Daoy (cell line): ENCODE measurements at regions not wholly inside any gene's neighbourhood (a gene's known extent, or its start where the extent isn't known, plus 50 kb on each side); places are given as distances from the start of the nearest gene placed in this dataset.

ENCODE experiments used
- DNase-seq: peaks from one replicate; pipeline ENCODE4 v3.0.0-alpha.2; 2015; ENCODE audit warnings: low read depth

DNA sequence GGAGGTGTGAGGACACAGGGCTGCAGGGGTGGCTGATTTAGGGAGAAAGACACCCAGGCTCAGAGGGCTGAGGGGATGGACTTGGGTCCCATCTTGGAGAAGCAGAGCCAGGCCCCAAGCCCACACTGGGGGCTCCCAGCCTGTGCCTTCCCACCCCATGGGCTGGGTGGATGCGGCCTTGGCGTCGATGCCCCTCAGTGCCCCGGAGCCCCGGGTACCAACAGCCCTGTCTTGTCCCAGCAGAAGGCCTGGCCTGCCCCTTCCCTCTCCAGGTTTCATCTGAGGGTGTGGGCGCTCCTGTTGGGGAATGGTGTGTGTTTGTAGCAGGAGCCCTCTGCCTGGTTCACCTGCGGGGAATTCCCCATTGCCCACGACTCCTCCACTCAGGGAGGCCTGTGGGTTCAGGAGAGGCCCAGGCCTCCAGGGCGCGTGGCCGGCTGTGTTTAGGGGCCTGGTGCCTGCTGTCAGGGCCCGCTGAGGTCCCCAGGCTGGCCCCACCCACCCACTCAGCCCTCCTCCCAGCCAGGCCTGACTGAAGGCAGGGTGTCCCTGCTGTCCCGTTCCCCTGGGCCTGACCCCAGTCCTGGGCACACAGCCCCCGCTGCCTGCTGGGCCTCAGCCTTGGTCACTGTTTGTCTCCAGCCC lies 51.1 kb upstream of the BEGAIN start:
- no peak for DNase-seq

DNA sequence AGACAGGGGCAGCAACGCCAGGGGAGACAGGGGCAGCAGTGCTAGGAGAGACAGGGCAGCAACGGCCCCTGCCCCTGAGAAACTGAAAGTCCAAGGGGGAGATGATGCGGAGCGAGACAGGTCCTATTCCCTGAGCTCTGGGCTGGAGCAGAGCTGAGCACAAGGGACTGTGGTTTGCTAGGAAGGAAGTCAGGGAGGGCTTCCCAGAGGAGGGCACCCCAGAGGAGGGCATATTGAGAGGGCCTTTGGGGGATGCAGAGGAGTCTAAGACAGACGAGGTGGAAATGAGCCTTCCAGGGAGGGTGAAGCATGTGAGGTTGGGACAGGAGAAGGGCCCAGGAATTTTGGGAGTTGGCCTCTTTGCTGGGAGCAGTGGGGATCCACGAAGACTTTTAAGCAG lies 52.1 kb upstream of the BEGAIN start:
- DNase-seq: no peak

DNA sequence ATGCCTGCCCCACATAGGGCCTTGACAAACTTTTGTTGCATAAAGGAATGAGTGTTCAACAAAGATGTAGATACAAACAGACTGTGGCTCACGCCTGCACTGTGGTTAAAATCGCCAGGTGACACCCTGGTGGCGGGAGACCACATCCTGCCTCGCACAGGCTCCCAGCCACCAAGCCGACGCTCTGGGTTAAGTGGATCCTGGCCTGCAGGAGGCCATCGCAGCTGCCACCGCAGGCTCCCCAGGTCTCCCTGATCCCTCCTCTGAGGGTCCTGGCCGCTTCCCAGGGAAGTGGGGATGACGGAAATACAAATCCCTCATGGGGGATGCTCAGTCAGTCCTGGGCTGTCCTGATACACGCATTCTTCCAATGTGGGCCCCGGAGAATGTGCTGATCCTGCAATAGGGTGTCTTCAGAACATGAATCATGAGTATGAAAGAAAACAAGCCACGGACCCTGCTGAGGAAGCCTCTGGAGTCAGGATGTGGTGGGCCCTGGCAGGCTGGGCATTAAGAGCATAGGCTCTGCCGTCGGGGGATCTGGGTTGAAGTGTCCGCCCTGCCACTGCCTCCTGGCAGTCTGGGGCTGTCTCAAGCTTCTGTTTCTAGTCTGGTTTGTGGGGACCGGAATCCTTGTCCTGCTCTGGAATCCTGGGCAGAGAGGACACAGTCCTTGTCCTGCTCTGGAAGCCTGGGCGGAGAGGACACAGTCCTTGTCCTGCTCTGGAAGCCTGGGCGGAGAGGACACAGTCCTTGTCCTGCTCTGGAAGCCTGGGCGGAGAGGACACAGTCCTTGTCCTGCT lies 53.5 kb upstream of the BEGAIN start:
- peak; percentile 89 for DNase-seq

DNA sequence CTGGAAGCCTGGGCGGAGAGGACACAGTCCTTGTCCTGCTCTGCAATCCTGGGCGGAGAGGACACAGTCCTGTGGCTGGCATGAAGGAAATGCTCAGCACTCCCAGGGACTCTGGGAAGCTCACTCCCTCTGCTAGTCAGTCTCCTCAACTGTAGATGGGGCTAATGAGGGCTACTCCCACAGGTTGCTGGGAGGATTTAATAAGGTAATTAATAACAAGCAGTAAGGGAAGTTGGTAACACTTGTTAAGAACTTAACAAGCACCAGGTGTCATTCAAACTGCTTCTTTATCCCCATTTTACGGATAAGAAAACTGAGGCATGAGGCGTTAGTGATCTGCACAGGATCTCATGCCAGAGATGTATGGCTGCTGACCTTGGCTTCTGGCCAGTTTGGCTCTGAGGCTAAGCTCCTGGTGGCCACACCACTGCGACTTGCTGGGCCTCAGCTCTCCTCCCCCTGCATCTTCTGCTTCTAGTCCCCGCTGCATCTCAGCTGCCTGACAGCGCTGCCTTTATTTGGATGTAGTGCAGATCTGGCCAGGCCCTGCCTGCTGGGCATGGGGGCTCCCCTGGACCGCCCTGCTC lies 54.1 kb upstream of the BEGAIN start:
- peak; percentile 47 for DNase-seq

DNA sequence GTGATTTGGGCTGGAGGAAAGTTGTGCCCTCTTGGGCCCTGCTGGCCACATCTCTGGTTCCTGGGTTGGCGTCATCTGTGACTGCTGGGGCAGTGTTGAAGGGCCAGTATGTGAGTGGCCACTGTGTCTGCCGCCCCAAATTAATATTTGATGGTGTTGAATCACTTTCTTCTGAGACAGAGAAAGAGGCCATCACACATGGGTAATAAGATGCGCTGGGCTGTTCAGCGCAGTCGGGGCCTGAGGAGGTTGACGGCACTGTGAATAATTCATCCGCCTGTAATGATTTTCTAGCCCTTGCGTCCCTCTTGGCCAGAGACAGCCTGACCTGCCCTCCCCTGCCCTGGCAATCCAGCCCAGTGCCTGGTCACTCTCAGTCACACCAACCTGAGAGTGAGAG lies 56.2 kb upstream of the BEGAIN start:
- no peak for DNase-seq

DNA sequence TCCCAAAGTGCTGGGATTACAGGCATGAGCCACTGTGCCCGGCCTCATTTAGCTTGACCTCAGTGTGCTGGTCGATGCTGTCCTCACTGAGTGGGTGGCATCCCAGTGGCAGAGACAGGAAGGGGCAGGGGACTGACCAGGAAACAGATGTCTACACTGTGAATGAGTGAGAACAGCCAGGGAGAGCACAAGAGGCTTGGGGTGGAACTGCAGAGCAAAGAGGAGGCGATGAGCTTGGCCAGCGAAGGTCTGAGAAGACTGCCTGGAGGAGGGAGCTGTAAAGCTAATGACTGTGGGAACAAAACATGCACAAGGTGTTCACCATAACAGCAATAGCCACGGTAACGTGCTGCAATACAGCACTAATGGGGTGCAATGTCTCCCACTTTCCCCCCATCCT lies 57.2 kb upstream of the BEGAIN start:
- no peak for DNase-seq

DNA sequence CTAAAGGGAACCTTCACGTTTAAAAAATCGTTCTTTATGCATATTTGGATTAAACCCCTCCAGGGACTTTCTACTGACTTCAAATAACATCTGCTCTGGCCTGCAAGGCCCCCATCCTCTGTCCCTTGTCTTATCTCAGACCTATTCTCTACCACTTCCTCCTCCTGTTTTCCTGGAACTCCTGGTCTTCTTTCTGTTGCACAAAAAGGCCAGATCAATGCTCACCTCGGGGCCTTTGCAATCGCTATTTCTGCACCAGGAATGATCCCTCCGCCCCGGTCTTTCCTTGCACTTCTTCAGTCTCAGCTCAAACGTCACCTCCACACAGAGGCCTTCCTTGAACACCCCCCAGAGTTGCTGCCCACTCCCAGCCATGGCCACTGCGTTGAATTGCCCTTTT lies 57.6 kb upstream of the BEGAIN start:
- DNase-seq: no peak

DNA sequence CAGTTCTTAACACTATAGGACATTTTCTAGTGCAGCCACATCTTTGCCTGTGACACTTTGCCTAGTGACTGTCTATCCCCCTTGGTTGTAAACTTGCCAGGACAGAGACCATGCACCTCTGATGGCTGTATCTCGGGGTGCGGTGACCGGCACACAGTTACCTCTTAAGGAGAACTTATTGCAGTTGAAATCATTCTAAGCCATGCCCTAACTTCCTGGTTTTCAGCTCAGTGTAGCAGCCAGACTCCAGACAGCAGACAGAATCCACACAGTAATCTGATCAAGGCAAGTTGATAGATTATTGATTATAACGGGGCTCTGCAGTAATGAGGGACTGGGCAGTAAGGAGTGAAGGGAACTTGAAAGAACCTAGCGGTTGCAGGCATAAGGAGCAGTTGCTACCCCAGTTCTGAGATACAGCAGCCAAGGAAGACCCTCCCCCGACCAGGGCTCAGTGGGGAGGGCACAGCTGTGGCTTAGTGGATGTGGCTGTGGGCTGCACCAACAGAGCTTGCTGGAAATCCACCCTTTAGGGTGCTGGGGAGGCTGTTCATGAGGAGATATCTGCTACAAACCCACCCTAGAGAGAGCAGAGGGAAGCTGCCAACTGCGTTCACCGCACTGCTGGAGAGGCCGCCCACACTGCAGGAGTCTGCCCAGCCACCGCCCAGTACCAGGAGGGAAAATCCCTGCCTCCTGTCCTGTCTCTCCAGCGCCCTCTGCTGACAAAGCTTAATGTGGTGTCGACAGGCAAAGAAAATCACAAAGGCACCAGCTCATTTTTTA lies 58.2 kb upstream of the BEGAIN start:
- peak; percentile 95 for DNase-seq

DNA sequence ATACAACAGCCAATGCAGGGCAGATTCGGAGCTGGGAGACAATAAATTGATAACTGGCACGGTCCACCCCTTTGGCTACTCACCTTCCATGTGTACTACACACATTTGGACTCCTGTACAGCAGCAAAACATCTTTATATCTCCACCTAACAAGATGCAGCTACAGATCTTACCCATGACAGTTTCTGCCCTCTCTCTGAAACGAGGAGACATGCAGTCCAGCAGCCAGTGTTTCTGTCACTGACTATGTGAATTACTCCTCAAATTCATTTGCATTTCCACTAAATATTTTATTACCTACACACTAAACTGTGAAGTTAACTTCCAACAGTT lies 58.7 kb upstream of the BEGAIN start:
- no peak for DNase-seq

DNA sequence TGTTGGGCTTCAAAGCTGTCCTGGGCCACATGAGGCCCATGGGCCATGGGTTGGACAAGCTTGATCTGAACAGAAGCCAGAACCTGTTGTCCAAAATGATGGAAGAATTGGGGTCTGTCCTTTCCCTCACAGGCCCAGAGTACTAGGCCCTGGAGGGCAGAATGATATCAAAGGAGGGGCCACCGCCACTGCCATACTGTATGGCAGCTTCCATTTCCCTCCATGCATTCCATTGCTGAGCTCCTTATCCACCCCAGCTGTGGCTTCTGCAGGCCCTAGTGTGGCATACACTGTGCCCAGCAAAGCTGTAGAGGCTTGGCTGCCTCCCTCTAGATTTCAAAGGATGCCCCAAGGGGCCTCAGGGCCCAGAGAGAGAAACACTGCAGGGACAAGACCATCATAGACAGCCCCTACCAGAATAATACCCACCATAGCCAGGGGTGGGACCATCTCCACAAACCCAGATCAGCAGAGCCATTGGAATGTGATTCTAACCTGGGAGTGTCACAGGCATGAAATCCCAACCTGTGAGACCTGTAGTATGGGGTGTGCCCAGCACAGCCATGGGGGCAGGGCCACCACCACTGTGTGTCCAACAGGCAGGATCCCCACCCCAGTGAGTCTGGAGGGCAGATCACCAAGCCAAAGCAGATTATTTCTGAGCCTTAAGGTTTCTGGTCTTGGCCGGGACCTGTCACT lies 61.4 kb upstream of the BEGAIN start:
- DNase-seq: no peak

DNA sequence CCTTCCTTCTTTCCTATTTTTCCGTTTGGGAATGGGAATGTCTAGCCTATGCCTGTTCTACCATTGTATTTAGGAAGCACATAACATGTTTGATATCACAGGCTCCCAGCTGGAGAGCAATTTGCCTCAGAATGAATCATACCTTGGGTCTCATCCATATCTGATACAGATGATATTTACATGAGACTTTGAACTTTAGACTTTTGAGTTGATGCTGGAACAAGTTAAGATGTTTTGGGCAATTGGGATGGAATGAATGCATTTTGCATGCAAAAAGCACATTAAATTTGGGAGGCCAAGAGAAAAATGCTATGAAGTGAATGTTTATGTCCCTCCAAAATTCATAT lies 61.9 kb upstream of the BEGAIN start:
- peak; percentile 67 for DNase-seq

DNA sequence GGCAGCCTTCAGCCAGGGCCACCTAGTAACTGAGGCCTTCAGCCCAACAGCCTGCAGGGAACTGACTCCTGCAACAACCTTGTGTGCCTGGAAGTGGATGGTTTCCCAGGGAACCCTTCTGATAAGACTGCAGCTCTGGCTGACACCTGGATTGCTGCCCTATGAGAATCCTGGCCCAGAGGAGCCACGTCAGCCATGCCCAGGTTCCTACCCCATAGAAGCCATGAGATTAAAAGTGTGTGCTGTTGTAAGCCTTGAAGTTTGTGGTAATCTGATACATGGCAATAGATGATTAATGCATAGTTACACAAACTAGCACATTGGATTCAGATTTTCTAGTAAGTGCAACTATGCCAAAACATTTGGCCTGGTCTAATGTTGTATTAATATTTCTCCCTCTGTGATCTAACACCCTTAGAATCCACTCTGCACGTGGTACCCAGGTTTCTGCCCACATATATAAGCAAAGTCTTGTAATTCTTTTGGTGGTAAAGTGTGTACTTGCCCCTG lies 64.8 kb upstream of the BEGAIN start:
- DNase-seq: no peak

DNA sequence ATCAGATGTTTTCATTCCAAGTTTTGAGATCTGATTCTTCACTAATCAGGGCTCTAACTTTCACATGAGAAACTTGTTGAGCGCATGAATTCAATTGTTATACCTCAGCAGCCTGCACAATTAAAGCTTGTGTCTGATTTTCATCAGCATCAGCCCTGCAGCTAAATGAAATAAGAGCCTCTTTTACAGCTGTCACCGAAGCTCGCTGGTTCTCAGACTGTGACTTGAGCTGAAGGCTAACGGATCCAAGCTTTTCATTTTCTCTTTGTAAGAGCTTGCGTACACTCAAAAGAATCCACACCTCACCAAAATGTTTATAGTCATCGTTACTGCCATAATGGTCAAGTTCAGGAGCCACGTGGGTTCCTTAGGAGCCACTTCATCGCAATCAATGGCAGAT lies 65.5 kb upstream of the BEGAIN start:
- DNase-seq: no peak

DNA sequence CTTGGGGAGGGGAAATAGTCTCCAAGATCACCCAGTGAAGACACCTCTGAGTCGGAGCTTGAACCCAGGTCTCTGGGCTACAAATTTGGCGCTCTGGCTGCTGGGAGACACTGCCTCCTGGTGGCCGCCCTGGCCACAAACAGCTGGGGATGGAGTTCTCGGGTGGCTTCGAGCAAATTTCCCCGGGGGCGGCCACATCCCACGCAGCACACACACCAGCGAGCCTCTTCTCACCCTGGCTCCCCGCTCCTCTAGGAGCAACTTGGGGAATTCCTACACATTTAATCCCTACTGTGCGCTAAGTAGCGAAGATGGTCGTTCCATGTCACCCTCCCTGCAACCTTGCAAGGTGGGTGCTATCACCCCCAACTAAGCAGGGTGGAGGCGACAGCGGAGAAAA lies 66.2 kb upstream of the BEGAIN start:
- no peak for DNase-seq

DNA sequence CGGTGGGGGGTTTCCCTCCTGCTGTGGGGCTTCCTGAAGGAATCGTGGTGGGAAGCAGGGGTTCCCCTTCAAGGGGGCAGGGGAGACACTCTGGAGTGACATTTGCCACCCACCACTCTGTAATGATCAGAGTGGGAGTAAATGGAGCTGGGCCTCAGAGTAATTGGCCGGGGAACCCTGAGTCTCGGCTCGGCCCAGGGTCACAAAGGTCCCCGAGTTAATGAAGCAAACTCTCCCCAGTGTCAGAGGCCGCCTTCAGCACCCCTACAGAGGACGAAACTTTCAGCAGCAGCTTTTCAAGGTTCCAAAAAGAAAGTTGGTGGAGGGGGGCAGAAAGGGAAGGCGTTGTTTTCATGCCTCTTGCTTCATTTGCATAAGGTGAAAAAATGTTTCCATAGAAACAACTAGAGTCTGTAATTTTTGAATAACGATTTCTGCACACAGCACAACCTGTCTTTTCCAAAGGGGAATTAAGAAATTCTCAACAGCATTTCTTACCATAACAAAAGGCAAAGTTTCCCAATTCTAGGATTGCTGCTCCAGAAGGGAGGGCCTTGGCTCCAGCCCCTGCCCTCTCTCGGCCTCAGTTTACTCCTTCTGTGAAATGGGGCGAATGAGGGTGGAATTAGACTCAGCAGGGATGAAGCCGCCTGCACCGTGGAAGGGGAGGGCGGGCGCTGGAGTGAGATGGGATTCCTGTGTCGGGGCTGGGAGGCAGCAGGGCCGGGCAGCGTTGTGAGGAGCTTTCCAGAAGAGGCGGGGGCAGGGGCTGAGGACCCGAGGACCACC lies 67.0 kb upstream of the BEGAIN start:
- DNase-seq: no peak

DNA sequence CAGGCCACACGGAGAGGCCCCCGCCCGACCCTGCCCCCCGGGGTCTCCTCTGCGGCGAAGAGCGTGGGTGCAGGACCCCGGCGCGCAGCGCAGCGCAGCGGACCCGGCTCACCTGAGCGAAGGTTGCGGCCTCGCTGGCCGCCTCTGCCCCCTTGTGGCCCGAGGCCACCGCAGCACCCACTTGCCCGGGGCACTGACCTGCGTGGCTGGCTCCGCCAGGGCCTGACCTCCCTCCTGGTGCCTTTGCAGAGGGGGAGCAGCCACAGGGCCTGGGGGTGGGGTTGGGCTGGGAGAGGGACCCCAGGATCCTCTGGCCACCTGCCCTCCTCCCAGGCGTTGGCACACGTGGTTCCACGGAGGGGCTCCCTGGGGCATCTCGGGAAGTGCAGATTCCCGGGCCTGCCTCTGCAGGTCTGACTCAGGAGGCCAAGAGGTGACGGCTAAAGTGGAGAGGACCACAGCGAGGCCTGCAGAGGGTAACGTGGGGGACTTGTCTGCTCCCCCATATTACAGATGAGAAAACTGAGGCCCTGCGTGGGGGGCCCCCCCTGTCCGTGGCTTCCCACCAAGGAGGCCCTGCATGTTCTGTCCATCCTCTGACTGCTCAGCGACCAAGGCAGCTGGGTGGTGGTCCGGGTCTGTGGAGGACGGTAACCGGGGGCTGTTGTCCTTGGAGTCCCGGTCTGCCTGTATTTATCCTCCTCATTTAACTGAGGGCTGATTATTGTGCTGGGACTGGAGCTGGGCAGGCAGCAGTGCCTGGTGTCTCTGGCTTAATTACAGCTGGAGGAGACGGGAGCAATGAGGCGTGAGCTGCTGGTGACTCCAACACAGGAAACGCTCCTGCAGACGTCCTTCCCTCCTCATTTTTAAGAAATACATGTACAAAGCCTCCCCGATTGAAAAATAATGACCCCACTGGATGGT lies 67.9 kb upstream of the BEGAIN start:
- DNase-seq: peak; percentile 71

DNA sequence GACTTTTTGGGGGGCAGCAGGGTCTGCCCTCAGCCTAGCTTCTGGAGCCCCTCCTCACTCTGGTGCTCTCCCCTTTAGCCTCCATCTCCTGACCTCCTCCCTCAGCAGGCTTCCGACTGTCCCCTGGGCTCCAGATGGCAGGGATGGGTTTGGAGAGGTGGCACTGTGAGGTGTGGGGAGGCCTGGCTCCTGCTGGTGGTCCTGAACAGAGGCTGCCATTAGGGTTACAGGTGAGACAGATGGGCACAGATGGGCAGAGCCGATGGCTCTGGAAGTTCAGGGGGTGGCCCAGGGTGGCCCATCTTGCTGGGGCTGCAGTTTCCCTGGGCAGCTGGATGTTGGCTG lies 68.5 kb upstream of the BEGAIN start:
- no peak for DNase-seq

DNA sequence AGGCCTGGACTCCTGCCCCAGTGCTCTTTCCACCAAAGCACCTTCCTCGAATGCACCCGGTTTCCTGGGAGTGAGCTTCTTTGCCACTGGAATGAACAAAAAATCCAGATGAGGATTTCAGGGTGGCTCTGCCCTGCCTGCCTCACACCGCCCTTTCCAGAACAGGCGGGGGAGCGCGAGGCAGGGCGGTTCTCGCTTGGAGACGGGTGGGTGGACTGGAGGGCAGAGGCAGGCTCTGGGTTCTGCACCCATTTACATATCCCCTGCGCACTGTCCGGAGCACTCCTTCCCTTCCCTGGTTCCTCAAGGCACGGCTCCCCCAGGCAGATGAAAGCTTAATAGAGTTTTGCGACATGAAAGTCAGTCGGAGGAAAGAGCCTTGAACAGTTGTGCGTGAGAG lies 69.7 kb upstream of the DLK1 start:
- DNase-seq: no peak

DNA sequence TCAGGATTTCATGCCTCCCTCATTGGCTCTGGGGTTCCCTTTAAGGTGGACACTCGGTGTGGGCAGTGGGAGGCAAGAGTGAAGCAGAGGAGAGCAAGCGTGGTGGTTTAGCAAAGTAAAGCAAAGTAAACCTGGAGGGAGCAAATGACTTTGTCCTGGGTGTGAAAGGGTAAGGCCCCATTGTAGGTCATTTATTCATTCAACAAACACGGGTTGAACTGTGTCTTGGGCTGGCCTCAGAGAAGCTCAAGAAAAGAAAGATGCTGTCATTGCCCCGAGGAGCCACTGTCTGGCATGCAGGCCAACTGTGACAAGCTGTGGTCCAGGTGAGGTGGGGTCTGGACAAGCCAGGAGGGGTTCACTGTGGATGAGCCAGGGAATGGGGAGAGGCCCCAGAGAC lies 68.9 kb upstream of the DLK1 start:
- DNase-seq: no peak
